ENCODE measurements at regions not wholly inside any gene's neighbourhood (a gene's known extent, or its start where the extent isn't known, plus 50 kb on each side); places are given as distances from the start of the nearest gene placed in this dataset.

DNA sequence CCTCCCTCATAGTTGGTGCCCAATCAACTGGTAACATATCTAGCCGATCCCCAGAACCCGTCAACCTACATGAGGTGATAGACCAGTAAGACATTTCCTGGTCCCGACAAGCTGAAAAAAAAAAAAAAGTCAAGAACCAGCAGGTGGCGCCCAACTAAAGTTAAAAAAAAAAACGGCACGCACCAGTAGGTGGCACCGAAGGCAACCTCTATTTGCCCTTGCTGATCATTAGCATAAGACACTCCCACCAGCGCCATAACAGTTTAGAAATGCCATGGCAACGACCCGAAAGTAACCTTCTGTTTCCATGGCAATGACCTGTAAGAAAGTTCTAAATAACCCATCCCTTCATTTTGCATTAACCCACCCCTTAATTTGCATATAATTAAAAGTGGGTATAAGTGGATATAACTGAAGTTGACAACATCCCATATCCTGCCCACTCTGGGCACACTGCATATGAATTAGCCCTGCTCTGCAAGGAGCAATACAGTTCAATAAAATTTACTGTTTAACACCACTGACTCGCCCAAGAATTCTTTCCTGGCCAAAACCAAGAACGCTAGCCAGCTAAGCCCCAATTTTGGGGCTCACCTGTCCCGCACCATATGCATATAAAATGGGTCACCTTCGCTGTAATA, 83.9 kb upstream of the SPANXB1 start:
- Mint-ChIP-seq H3K27me3 (ENCODE audit: low read depth in 2 of 2) (peaks cover 0 to 10% of the 10 kb centered on the region in 2 donors), H3K9me3 (no peaks in the 10 kb centered on the region), H3K36me3 (no peaks in the 10 kb centered on the region), H3K27ac (no peak overlapping the region), H3K4me3 (no peak overlapping the region), H3K4me1 (no peaks in the 10 kb centered on the region)
- TF ChIP-seq, protein P1, sequence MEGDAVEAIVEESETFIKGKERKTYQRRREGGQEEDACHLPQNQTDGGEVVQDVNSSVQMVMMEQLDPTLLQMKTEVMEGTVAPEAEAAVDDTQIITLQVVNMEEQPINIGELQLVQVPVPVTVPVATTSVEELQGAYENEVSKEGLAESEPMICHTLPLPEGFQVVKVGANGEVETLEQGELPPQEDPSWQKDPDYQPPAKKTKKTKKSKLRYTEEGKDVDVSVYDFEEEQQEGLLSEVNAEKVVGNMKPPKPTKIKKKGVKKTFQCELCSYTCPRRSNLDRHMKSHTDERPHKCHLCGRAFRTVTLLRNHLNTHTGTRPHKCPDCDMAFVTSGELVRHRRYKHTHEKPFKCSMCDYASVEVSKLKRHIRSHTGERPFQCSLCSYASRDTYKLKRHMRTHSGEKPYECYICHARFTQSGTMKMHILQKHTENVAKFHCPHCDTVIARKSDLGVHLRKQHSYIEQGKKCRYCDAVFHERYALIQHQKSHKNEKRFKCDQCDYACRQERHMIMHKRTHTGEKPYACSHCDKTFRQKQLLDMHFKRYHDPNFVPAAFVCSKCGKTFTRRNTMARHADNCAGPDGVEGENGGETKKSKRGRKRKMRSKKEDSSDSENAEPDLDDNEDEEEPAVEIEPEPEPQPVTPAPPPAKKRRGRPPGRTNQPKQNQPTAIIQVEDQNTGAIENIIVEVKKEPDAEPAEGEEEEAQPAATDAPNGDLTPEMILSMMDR (IDR thresholded peaks at IDR 0.05) = no peak
- H3K36me3 ChIP-seq (ENCODE audit: control insufficient read depth, insufficient read depth, low read length) = no peaks in the 10 kb centered on the region
- DNase-seq (peak in 1 of 2 donors; percentile 55), ATAC-seq (peak; percentile 26 to 82 (median 63))
- H3K4me3 ChIP-seq (ENCODE audit: low read length) = no peak overlapping the region
- no peaks in the 10 kb centered on the region for H3K4me1 ChIP-seq (ENCODE audit: control insufficient read depth, insufficient read depth, low read length)
- H3K27ac ChIP-seq (ENCODE audit: low read length) = no peak overlapping the region
- H3K27me3 ChIP-seq (ENCODE audit: control insufficient read depth, insufficient read depth, low read length) = no peaks in the 10 kb centered on the region
- H3K9me3 ChIP-seq (ENCODE audit: control insufficient read depth, insufficient read depth, low read length) = no peaks in the 10 kb centered on the region
- intact Hi-C loops (cut with micrococcal nuclease) = no loop called here
- WGBS (ENCODE audit: insufficient coverage) = 35% methylated on average over 12 of the region's 14 CpGs

- H3K4me3 ChIP-seq (ENCODE audit: low read length) = no peak overlapping the region
- no peaks in the 10 kb centered on the region for H3K4me1 ChIP-seq (ENCODE audit: control insufficient read depth, insufficient read depth, low read length)
- no peaks in the 10 kb centered on the region for H3K4me1 Mint-ChIP-seq
- H3K9me3 Mint-ChIP-seq = no peaks in the 10 kb centered on the region
- TF ChIP-seq, protein P1 (IDR thresholded peaks at IDR 0.05) = no peak
- no peak overlapping the region for H3K4me3 Mint-ChIP-seq
- H3K36me3 ChIP-seq (ENCODE audit: control insufficient read depth, insufficient read depth, low read length) = no peaks in the 10 kb centered on the region
- 66% methylated on average over 4 of the region's 5 CpGs for WGBS (ENCODE audit: insufficient coverage)
- no peaks in the 10 kb centered on the region for H3K27me3 ChIP-seq (ENCODE audit: control insufficient read depth, insufficient read depth, low read length)
- H3K27ac Mint-ChIP-seq = no peak overlapping the region
- intact Hi-C loops (cut with micrococcal nuclease) = no loop called here
- no peaks in the 10 kb centered on the region for H3K36me3 Mint-ChIP-seq
- no peak for ATAC-seq
- no peak for DNase-seq
- no peak overlapping the region for H3K27ac ChIP-seq (ENCODE audit: low read length)
- peaks cover 0 to 10% of the 10 kb centered on the region in 2 donors for H3K27me3 Mint-ChIP-seq (ENCODE audit: low read depth in 2 of 2)
- no peaks in the 10 kb centered on the region for H3K9me3 ChIP-seq (ENCODE audit: control insufficient read depth, insufficient read depth, low read length)
Observed at GRCh38 chrX:140920416-140920815, 82.0 kb upstream of the SPANXB1 start.

GRCh38 chrX:140923118-140923517, 79.3 kb upstream of the SPANXB1 start:
- no peaks in the 10 kb centered on the region for H3K9me3 Mint-ChIP-seq
- H3K4me3 ChIP-seq (ENCODE audit: low read length) = no peak overlapping the region
- ATAC-seq (no peak), DNase-seq (no peak)
- 80% methylated on average over 3 of the region's 4 CpGs for WGBS (ENCODE audit: insufficient coverage)
- TF ChIP-seq, protein P1 (IDR thresholded peaks at IDR 0.05) = no peak
- intact Hi-C loops (cut with micrococcal nuclease) = no loop called here
- H3K4me1 ChIP-seq (ENCODE audit: control insufficient read depth, insufficient read depth, low read length) = no peaks in the 10 kb centered on the region
- H3K36me3 ChIP-seq (ENCODE audit: control insufficient read depth, insufficient read depth, low read length) = no peaks in the 10 kb centered on the region
- no peaks in the 10 kb centered on the region for H3K27me3 ChIP-seq (ENCODE audit: control insufficient read depth, insufficient read depth, low read length)
- no peaks in the 10 kb centered on the region for H3K36me3 Mint-ChIP-seq
- H3K4me3 Mint-ChIP-seq = no peak overlapping the region
- no peaks in the 10 kb centered on the region for H3K27me3 Mint-ChIP-seq (ENCODE audit: low read depth in 2 of 2)
- H3K4me1 Mint-ChIP-seq = no peaks in the 10 kb centered on the region
- no peak overlapping the region for H3K27ac ChIP-seq (ENCODE audit: low read length)
- no peak overlapping the region for H3K27ac Mint-ChIP-seq
- no peaks in the 10 kb centered on the region for H3K9me3 ChIP-seq (ENCODE audit: control insufficient read depth, insufficient read depth, low read length)

GRCh38 chrX:140928739-140929138, 73.7 kb upstream of the SPANXB1 start:
- DNase-seq (no peak), ATAC-seq (no peak)
- Mint-ChIP-seq H3K4me1 (no peaks in the 10 kb centered on the region), H3K27ac (no peak overlapping the region), H3K9me3 (peaks cover 0 to 4% of the 10 kb centered on the region in 2 donors), H3K27me3 (ENCODE audit: low read depth in 2 of 2) (no peaks in the 10 kb centered on the region), H3K36me3 (no peaks in the 10 kb centered on the region), H3K4me3 (no peak overlapping the region)
- Histone ChIP-seq H3K4me3 (ENCODE audit: low read length) (no peak overlapping the region), H3K36me3 (ENCODE audit: control insufficient read depth, insufficient read depth, low read length) (no peaks in the 10 kb centered on the region), H3K4me1 (ENCODE audit: control insufficient read depth, insufficient read depth, low read length) (no peaks in the 10 kb centered on the region), H3K27ac (ENCODE audit: low read length) (no peak overlapping the region), H3K27me3 (ENCODE audit: control insufficient read depth, insufficient read depth, low read length) (no peaks in the 10 kb centered on the region), H3K9me3 (ENCODE audit: control insufficient read depth, insufficient read depth, low read length) (no peaks in the 10 kb centered on the region)
- WGBS (ENCODE audit: insufficient coverage) = 100% methylated on average over 2 of the region's 3 CpGs
- TF ChIP-seq, protein P1 (IDR thresholded peaks at IDR 0.05) = no peak
- intact Hi-C loops (cut with micrococcal nuclease) = no loop called here

Data from natural killer cell (primary cell).